ENCODE measurements at regions not wholly inside any gene's neighbourhood (a gene's known extent, or its start where the extent isn't known, plus 50 kb on each side); places are given as distances from the start of the nearest gene placed in this dataset.

DNA sequence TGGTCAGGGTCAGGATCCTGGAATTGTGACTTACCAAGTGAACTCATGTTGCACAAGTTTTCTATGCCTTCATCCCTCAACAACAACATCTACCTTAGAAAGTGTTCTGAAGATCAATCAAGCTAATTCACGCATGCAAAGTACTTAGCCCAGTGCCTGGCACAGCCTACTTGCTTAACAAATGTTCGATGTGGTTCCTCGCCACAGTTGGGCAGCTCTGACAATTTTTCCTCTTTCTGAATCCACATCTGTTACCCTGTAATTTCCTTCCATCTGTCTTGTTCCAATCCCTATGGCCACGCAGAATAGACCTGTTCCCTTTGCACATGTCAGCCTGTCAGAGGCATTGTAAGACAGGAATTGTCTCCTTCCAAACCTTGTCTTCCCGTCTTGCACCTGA is 1415.2 kb downstream of the TBC1D22A start:
- Histone ChIP-seq H3K27me3 (replicated peaks in 1 of 4; ENCODE audit: control extremely low read depth in 1 of 4, control insufficient read depth in 3 of 4, insufficient read depth in 4 of 4, low read length in 3 of 4) (no peaks in the 10 kb centered on the region), H3K9ac (ENCODE audit: low read length) (no peak overlapping the region), H2AFZ (ENCODE audit: insufficient read depth, low read depth, low read length, poor library complexity, severe bottlenecking) (no peak overlapping the region), H3K4me2 (replicated peaks; ENCODE audit: low read depth, low read length, poor library complexity, severe bottlenecking) (no peak overlapping the region), H3K9me3 (ENCODE audit: control extremely low read depth in 1 of 3, control insufficient read depth in 2 of 3, insufficient read depth in 1 of 3, low read length in 2 of 3) (no peaks in the 10 kb centered on the region), H3K4me1 (ENCODE audit: control insufficient read depth in 2 of 2, insufficient read depth in 2 of 2, low read length in 2 of 2) (no peaks in the 10 kb centered on the region), H4K20me1 (ENCODE audit: control insufficient read depth, insufficient read depth, low read length, poor library complexity, severe bottlenecking) (no peaks in the 10 kb centered on the region), H3K27ac (ENCODE audit: low read length in 2 of 2) (no peak overlapping the region), H3K79me2 (ENCODE audit: control insufficient read depth, insufficient read depth, low read length) (no peaks in the 10 kb centered on the region), H3K4me3 (ENCODE audit: control extremely low read depth in 1 of 5, extremely low read depth in 1 of 5, insufficient read depth in 1 of 5, low read depth in 2 of 5, low read length in 4 of 5) (no peak overlapping the region), H3K36me3 (replicated peaks in 1 of 2; ENCODE audit: control extremely low read depth in 1 of 2, control insufficient read depth in 1 of 2, extremely low read depth in 1 of 2, insufficient read depth in 2 of 2, low read length in 1 of 2) (no peaks in the 10 kb centered on the region)
- TF ChIP-seq EZH2 (IDR thresholded peaks at IDR 0.05; ENCODE audit: borderline replicate concordance, insufficient read depth, low read depth, low read length, poor library complexity, severe bottlenecking): no peak
- no peak for TF ChIP-seq CTCF (IDR thresholded peaks at IDR 0.05)
- no peak overlapping the region for H3K27ac Mint-ChIP-seq
- no peak overlapping the region for H3K4me3 Mint-ChIP-seq
- no peaks in the 10 kb centered on the region for H3K4me1 Mint-ChIP-seq
- peaks cover 14% of the 10 kb centered on the region for H3K27me3 Mint-ChIP-seq
- intact Hi-C loops (cut with micrococcal nuclease): no loop called here
- H3K9me3 Mint-ChIP-seq (ENCODE audit: insufficient read depth): no peaks in the 10 kb centered on the region
- WGBS (ENCODE audit: insufficient coverage): 92% methylated on average over 5 of the region's 5 CpGs
- DNase-seq (no peak), ATAC-seq (ENCODE audit: low read depth) (no peak)
- POLR2A ChIA-PET: no interaction called here
- CTCF ChIA-PET: no interaction called here

- ChIA-PET CTCF (no interaction called here), POLR2A (no interaction called here)
- Histone ChIP-seq H2AFZ (ENCODE audit: insufficient read depth, low read depth, low read length, poor library complexity, severe bottlenecking) (no peak overlapping the region), H3K4me1 (ENCODE audit: control insufficient read depth in 2 of 2, insufficient read depth in 2 of 2, low read length in 2 of 2) (no peaks in the 10 kb centered on the region), H3K27ac (ENCODE audit: low read length in 2 of 2) (no peak overlapping the region), H3K4me3 (ENCODE audit: control extremely low read depth in 1 of 5, extremely low read depth in 1 of 5, insufficient read depth in 1 of 5, low read depth in 2 of 5, low read length in 4 of 5) (no peak overlapping the region), H3K36me3 (replicated peaks in 1 of 2; ENCODE audit: control extremely low read depth in 1 of 2, control insufficient read depth in 1 of 2, extremely low read depth in 1 of 2, insufficient read depth in 2 of 2, low read length in 1 of 2) (no peaks in the 10 kb centered on the region), H3K79me2 (ENCODE audit: control insufficient read depth, insufficient read depth, low read length) (no peaks in the 10 kb centered on the region), H3K9ac (ENCODE audit: low read length) (no peak overlapping the region), H3K9me3 (ENCODE audit: control extremely low read depth in 1 of 3, control insufficient read depth in 2 of 3, insufficient read depth in 1 of 3, low read length in 2 of 3) (no peaks in the 10 kb centered on the region), H3K4me2 (replicated peaks; ENCODE audit: low read depth, low read length, poor library complexity, severe bottlenecking) (no peak overlapping the region), H4K20me1 (ENCODE audit: control insufficient read depth, insufficient read depth, low read length, poor library complexity, severe bottlenecking) (no peaks in the 10 kb centered on the region), H3K27me3 (replicated peaks in 1 of 4; ENCODE audit: control extremely low read depth in 1 of 4, control insufficient read depth in 3 of 4, insufficient read depth in 4 of 4, low read length in 3 of 4) (no peaks in the 10 kb centered on the region)
- Mint-ChIP-seq H3K4me1 (no peaks in the 10 kb centered on the region), H3K9me3 (ENCODE audit: insufficient read depth) (no peaks in the 10 kb centered on the region), H3K27me3 (peaks cover 14% of the 10 kb centered on the region), H3K4me3 (no peak overlapping the region), H3K27ac (no peak overlapping the region)
- DNase-seq: no peak
- ATAC-seq (ENCODE audit: low read depth): no peak
- TF ChIP-seq EZH2 (IDR thresholded peaks at IDR 0.05; ENCODE audit: borderline replicate concordance, insufficient read depth, low read depth, low read length, poor library complexity, severe bottlenecking) (no peak), CTCF (IDR thresholded peaks at IDR 0.05) (no peak)
- intact Hi-C loops (cut with micrococcal nuclease): no loop called here
- 71% methylated on average over 2 of the region's 2 CpGs for WGBS (ENCODE audit: insufficient coverage)
These were observed 1413.3 kb downstream of the TBC1D22A start for GRCh38 chr22:48175721-48176120.
